HG02763 (cell line): ENCODE measurements at regions not wholly inside any gene's neighbourhood (a gene's known extent, or its start where the extent isn't known, plus 50 kb on each side); places are given as distances from the start of the nearest gene placed in this dataset.
A peak's percentile ranks its signal among the peaks of the same experiment; 100 is the strongest.

Source experiments
- ATAC-seq: cut with Tn5 transposase; IDR thresholded peaks from one replicate; pipeline ENCODE4 v1.9.1; 2021; ENCODE audit warnings: mild to moderate bottlenecking, moderate library complexity; ENCODE audit not compliant: unreplicated experiment

DNA sequence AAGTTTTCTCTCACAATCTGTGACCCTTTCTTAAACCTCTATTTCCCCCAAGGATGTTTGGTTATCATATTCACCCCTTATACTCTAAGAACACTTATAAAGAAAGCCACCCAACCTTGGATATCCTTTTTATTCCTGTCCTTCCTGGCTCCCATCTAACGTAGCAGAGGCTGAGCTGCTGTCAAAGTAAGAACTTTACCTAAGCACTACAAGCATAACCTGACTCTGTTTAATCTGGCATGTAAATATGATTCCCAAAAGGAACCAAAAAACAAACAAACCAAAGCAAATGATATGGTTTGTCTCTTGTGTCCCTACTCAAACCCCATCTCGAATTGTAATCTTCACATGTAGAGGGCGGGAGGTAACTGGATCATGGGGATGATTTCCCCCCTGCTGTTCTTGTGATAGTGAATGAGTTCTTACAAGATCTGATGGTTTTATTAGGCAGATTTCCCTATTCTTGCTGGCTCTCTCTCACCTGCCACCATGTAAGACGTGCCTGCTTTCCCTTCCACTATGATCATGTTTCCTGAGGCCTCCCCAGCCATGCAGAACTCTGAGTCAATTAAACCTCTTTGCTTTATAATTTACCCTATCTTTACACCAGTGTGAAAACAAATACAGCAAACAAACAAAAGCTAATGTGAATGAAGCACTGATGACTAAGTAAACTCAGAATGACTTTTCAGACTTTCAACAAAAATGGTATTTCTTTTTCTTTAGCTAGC, 72.7 kb upstream of the SPOPL start:
- no peak for ATAC-seq

DNA sequence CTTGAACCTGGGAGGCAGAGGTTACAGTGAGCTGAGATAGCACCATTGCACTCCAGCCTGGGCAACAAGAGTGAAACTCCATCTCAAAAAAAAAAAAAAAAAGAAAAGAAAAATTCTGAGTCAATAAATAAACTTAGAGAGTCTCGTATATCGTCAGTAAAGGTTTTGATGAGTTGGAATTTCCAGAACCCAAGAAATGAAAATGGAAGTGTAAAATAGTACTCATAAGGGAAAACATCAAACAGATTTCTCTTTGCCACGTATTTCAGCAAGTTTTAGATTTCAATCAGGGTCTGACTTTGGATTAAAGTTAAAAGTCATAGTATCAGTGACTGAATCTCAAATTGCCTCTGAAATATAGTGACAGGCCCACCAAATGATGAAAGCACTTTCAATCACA, 71.4 kb upstream of the SPOPL start:
- ATAC-seq = no peak

DNA sequence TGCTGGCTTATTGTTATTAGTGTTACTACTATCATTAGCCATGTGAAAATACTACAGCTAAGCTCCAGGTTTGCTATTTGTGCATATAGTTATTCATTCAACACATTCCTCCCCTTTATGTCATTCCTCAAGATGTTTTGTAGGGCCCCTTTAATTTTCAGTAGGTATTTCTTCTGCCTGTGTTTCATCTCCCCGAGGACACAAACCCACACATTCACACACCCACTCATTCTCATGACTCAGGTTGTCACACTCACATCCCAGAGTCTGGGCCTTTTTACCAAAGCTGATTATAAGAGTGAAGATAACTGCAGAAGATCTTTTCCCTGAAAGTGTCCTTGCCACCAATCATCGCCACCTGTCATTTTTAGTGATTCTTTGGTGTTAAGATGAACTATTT, 68.6 kb upstream of the SPOPL start:
- ATAC-seq = peak; percentile 49

DNA sequence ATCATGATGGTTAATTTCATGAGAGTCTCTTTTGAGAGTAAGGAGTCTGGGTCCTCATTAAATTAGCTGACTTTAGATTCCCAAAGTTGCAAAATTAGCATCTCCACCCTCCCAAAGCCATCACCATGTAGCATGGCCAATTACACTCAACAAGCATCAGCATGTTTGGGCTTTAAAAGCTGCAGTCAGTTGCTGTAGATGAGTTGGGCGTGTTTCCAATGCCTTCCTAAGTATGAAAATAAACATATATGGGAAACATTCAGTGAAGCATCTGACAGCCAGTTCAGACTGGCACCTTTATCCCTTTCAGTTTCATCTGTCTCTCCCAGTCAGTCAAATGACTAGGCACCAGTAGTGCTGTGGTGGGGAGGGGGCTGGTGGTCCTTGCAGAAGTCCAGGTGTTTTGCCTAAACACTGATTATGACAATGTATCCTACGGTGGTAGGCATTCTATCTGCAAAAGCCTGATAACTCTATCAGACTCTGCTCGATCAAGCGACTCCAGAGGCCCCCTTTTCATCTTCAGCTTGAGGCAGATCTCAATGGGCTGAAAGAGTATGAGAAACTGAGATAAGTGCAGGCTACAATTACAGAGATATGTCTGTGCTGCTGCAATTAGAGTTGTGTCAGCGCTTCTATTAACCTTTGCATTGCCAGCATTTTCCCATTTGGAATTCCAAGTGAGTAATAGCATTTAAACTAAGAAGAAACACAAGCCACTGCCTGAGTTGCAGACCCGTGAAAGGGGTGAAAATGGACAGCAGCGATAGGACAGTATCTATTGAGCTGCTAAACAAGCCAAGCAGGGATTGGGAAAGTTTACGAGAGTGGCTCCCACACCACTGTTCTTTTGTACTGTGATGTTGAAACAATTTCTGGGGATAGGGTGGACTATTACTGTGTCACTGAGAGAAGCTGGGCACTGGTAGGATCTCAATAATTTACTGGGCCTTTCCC, 67.3 kb upstream of the SPOPL start:
- no peak for ATAC-seq

DNA sequence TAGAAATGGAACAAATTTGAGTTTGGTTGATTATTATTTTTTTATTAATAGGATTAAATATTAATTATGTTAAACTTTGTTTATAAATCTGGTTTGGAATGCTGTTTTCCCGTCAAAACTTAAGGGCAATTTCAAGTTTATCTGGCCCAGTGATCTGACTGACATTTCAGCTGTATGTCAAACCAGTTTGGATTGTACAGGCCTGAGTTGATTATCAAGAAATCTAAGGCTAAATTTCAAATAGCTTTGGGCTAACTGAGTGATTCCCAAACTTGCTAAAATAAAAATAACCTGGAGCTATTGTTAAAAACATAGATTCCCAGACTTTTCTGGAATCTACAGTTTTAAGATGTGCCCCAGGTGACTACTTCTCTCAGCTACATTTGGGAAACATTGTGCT, 65.9 kb upstream of the SPOPL start:
- no peak for ATAC-seq

DNA sequence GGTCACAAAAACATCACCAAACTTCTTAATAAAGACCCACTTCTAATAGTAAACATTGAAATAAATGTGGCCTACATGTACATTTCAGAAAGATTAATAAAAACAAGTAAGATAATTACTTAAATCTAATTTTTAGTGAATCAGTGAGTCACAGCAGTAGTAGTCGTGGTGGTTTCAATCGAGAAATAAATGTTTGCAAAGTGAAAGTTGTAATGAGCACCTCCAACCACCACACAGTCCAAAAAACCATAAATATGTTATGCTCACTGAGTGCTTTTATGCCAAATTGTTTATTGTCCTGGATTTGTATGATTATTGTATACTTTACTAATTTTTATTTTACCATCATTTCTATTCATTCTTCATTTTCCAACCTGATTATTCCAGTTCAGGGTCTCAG, 61.8 kb upstream of the SPOPL start:
- no peak for ATAC-seq

DNA sequence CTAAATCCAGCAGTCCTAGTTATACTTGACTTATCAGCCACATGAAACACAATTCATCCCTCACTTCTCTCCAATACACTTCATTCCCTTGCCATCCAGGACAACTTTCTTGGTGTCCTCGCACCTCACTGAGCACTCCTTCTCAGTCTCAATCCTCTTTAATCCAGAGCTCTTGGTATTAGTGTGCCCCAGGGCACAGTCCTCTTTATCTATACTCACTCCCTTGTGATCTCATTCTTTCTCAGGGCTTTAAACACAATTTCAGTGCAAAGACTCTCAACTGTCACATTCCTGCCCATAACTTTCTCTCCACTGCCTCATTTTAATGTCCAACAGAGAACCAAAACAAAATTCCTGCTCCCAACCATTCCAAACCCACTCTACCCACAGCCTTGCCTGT, 60.8 kb upstream of the SPOPL start:
- no peak for ATAC-seq

DNA sequence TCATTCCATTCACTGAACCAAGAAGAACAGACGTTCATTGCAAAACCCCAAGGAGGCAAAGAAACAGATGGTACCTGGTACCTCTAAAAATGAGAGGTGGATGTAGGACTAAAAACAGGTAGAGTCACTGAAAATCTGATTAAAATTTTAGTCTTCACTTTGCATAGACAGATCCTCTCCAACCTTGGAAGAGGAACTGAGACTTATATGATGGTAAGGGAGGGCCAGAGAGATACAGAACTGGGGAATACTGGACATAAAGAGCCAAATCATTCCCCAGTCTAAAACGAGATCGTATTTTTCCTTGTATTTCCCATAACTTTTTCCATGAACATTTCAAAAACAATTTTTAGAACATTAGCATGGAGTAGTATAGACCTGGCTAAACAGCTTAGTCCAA, 59.7 kb upstream of the SPOPL start:
- no peak for ATAC-seq

DNA sequence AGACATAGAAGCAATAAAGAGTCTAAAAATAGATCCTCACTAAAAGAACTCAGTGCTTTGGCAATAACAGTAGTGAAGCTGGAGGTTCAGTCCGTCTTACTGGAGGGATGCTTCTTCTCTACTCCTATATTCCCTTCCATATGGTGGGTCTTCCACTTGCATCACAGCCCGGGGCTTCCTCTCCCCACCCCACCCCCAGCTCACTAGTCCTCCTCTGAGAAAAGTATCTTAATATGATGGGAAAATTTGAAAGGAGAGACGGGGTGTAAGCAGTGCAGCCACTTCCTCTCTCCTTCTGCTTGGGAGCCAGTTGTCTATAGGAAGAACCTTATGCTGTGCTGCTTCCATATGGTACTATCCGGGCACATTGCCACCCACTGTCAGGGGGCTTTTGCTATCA, 57.2 kb upstream of the SPOPL start:
- no peak for ATAC-seq

DNA sequence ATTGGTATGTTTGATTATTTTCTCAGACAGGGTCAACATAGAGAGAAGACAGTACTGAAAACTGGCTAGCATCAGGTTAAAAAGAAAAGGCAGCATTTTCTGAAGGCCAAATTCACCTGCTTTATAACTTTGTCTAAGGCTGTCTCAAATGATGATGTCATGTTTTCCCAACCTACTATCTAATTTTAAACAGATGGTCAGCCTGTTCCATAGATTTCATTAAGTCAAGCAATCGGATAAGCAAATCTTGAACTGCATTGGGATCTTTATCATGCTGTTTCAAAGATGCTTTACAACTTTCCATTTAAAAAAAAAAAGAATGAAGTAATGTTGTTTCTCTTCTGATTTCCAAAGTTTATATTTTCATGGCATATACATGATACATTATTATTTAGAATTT, 56.3 kb upstream of the SPOPL start:
- ATAC-seq = no peak

DNA sequence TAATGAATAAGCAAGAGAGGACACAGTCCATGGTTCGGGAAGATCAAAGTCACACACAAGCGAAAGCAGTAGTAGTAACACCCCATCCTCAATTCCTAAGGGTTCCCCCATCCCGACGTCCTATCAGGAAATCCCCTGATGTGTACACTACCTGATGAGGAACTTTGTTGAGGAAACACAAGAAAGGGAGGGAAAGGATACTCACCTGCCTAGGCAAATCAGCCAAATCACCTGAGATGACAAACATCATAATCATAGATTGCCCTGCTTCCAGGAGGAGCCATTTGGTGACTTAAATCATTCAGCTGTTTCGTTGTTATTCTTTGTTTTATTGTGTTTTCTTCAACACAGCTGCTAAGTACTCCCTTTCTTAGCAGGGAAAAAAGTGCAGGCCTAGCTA, 55.5 kb upstream of the SPOPL start:
- no peak for ATAC-seq

DNA sequence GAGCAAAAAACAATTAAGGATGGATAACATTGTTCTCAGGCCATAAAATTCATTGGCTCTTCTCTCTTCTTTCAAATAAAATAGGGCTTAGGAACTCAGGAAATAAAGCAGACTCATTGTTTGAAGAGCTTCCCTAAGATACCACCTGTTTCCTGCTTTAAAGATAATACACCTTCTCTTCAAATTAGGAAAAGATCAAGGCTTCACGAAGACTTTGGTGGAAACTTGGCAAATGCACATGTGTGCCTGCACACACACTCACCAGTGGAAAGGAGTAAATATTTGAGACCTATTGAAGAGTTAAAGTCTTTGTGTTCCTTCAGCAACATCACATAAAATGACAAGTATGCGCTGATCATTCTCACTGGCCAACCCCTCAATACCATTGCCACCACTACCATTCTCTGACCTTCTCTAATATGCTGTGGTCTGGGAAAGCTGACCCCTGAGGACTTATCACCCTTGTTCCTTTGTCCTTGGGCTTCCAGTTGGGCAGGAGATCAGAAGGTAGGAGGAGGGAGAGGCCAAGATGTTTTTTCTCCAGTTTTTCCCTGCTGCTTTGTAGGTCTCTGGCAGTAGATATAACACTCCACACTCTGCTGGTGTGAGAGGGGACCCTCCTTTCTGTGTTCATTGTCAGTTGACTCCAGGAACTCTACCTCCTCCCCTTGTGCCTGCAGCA, 53.5 kb upstream of the SPOPL start:
- ATAC-seq = no peak
